Activated B cell treated with CpG ODN at 0.5 μM for 24 hours (primary cell): ENCODE measurements at regions not wholly inside any gene's neighbourhood (a gene's known extent, or its start where the extent isn't known, plus 50 kb on each side); places are given as distances from the start of the nearest gene placed in this dataset.

Experiments
- ATAC-seq: fragments of 200-7000 bp; cut with Tn5 transposase; one replicate; pipeline ENCODE4 v1.10.0; 2021; ENCODE audit warnings: low read depth, mild to moderate bottlenecking, moderate library complexity
- CTCF ChIA-PET: fragments of 350-600 bp; sonication (Branson Sonifier 250); formaldehyde crosslinking; loops from one replicate; lab custom pipeline; 2021; ENCODE audit warnings: antibody characterized with exemption; lab: Charles Lee
- POLR2A ChIA-PET: fragments of 350-600 bp; sonication (Branson Sonifier 250); formaldehyde crosslinking; loops from one replicate; lab custom pipeline; 2021; ENCODE audit warnings: antibody characterized with exemption; lab: Charles Lee
- DNase-seq: peaks from one replicate; pipeline ENCODE4 v3.0.0; 2022
- H3K27ac Mint-ChIP-seq: one replicate; pipeline ENCODE4 v1.8.0; 2020; ENCODE audit warnings: mixed read lengths
- H3K27me3 Mint-ChIP-seq: one replicate; pipeline ENCODE4 v1.8.0; 2021; ENCODE audit warnings: mixed read lengths
- H3K36me3 Mint-ChIP-seq: one replicate; pipeline ENCODE4 v1.8.0; 2021; ENCODE audit warnings: low read depth, mixed read lengths
- H3K4me1 Mint-ChIP-seq: one replicate; pipeline ENCODE4 v1.8.0; 2021; ENCODE audit warnings: mixed read lengths
- H3K4me3 Mint-ChIP-seq: one replicate; pipeline ENCODE4 v1.8.0; 2020; ENCODE audit warnings: mild to moderate bottlenecking, mixed read lengths
- H3K9me3 Mint-ChIP-seq: one replicate; pipeline ENCODE4 v1.8.0; 2020; ENCODE audit warnings: mixed read lengths
- CTCF ChIP-seq: fragments of 200-600 bp; IDR thresholded peaks from one replicate; pipeline ENCODE4 v1.8.0; 2022; ENCODE audit warnings: antibody characterized with exemption, mild to moderate bottlenecking
- intact Hi-C: fragments of 100-400 bp; cut with micrococcal nuclease; formaldehyde crosslinking; loops from one replicate; pipeline ENCODE4 v1.15.1; 2024

GRCh38 chr20:7346026-7346425 lies 578.5 kb downstream of the BMP2 start:
- no peak for ATAC-seq

GRCh38 chr20:7346562-7346961 lies 579.1 kb downstream of the BMP2 start:
- POLR2A ChIA-PET = no interaction called here
- Mint-ChIP-seq H3K27me3 (no peaks in the 10 kb centered on the region), H3K27ac (no peak overlapping the region), H3K9me3 (peaks cover 2% of the 10 kb centered on the region), H3K36me3 (no peaks in the 10 kb centered on the region), H3K4me1 (no peaks in the 10 kb centered on the region), H3K4me3 (no peak overlapping the region)
- ATAC-seq = no peak
- intact Hi-C loops = no loop called here
- no peak for DNase-seq
- CTCF ChIA-PET = no interaction called here
- no peak for TF ChIP-seq CTCF

More at GRCh38 chr20:7346026-7346425, 578.5 kb downstream of the BMP2 start:
- Mint-ChIP-seq H3K36me3 (no peaks in the 10 kb centered on the region), H3K27me3 (no peaks in the 10 kb centered on the region), H3K4me1 (no peaks in the 10 kb centered on the region), H3K9me3 (peaks cover 2% of the 10 kb centered on the region), H3K4me3 (no peak overlapping the region), H3K27ac (no peak overlapping the region)
- POLR2A ChIA-PET = no interaction called here
- CTCF ChIA-PET = no interaction called here
- intact Hi-C loops = no loop called here
- no peak for TF ChIP-seq CTCF
- no peak for DNase-seq

- no peaks in the 10 kb centered on the region for H3K27me3 Mint-ChIP-seq
- intact Hi-C loops = no loop called here
- no peak overlapping the region for H3K27ac Mint-ChIP-seq
- no peak for ATAC-seq
- no peak for DNase-seq
- no peak overlapping the region for H3K4me3 Mint-ChIP-seq
- ChIA-PET POLR2A (no interaction called here), CTCF (no interaction called here)
- TF ChIP-seq CTCF = no peak
- H3K4me1 Mint-ChIP-seq = no peaks in the 10 kb centered on the region
- peaks cover 2% of the 10 kb centered on the region for H3K9me3 Mint-ChIP-seq
- no peaks in the 10 kb centered on the region for H3K36me3 Mint-ChIP-seq
These were observed 579.9 kb downstream of the BMP2 start for GRCh38 chr20:7347409-7347808.

- ChIA-PET POLR2A (no interaction called here), CTCF (no interaction called here)
- Mint-ChIP-seq H3K9me3 (peaks cover 2% of the 10 kb centered on the region), H3K4me3 (no peak overlapping the region), H3K27ac (no peak overlapping the region), H3K27me3 (no peaks in the 10 kb centered on the region), H3K36me3 (no peaks in the 10 kb centered on the region), H3K4me1 (no peaks in the 10 kb centered on the region)
- no peak for TF ChIP-seq CTCF
- DNase-seq = no peak
- ATAC-seq = no peak
- intact Hi-C loops = no loop called here
These were observed 580.8 kb downstream of the BMP2 start for GRCh38 chr20:7348253-7348652.

GRCh38 chr20:7352165-7352564 lies 584.7 kb downstream of the BMP2 start:
- H3K9me3 Mint-ChIP-seq = no peaks in the 10 kb centered on the region
- intact Hi-C loops = no loop called here
- no peaks in the 10 kb centered on the region for H3K36me3 Mint-ChIP-seq
- no peaks in the 10 kb centered on the region for H3K27me3 Mint-ChIP-seq
- ATAC-seq (no peak), DNase-seq (no peak)
- no peaks in the 10 kb centered on the region for H3K4me1 Mint-ChIP-seq
- H3K4me3 Mint-ChIP-seq = no peak overlapping the region
- no peak for TF ChIP-seq CTCF
- CTCF ChIA-PET = no interaction called here
- no peak overlapping the region for H3K27ac Mint-ChIP-seq
- POLR2A ChIA-PET = no interaction called here
